IMR-90 (cell line): ENCODE measurements at regions not wholly inside any gene's neighbourhood (a gene's known extent, or its start where the extent isn't known, plus 50 kb on each side); places are given as distances from the start of the nearest gene placed in this dataset.

Experiments
- ATAC-seq: fragments of 200-7000 bp; cut with Tn5 transposase; 2 replicates; pipeline ENCODE4 v1.9.1; 2020; ENCODE audit warnings: low read depth, mild to moderate bottlenecking, moderate library complexity
- BruUV-seq: library from RNA; stranded (reverse); fragments of 400-500 nt; replicated peaks from 2 replicates; lab custom pipeline; 2021; lab: Mats Ljungman, UMichigan
- CTCF ChIA-PET: fragments of 300-600 bp; formaldehyde crosslinking; extraction: SDS; loops from one replicate; lab custom pipeline; 2021; ENCODE audit warnings: antibody characterized with exemption; lab: Yijun Ruan, JAX
- POLR2A ChIA-PET: fragments of 300-600 bp; sonication (Branson Sonifier 250); formaldehyde crosslinking; loops from one replicate; lab custom pipeline; 2022; ENCODE audit warnings: antibody characterized with exemption; ENCODE audit not compliant: unreplicated experiment; lab: Charles Lee
- DNase-seq: peaks from one replicate; pipeline ENCODE4 v3.0.0; 2013
- H2AFZ ChIP-seq: replicated peaks from 2 replicates; pipeline ENCODE3; 2013; ENCODE audit warnings: low read length, mild to moderate bottlenecking; ENCODE audit not compliant: poor library complexity
- H2AK5ac ChIP-seq: 2 replicates; pipeline ENCODE4 v1.6.1; 2013; ENCODE audit warnings: low read depth, low read length, inconsistent platforms
- H2AK9ac ChIP-seq: replicated peaks from 2 replicates; pipeline ENCODE3; 2013; ENCODE audit warnings: mild to moderate bottlenecking, low read depth, low read length, moderate library complexity; ENCODE audit not compliant: poor library complexity
- H2BK120ac ChIP-seq: 2 replicates; pipeline ENCODE4 v1.6.1; 2013; ENCODE audit warnings: low read depth, low read length, inconsistent platforms
- H2BK15ac ChIP-seq: 3 replicates; pipeline ENCODE4 v1.6.1; 2013; ENCODE audit warnings: low read depth, low read length, inconsistent platforms
- H2BK20ac ChIP-seq: 2 replicates; pipeline ENCODE4 v1.6.1; 2013; ENCODE audit warnings: low read depth, mild to moderate bottlenecking, inconsistent platforms, low read length, moderate library complexity
- H2BK5ac ChIP-seq: 2 replicates; pipeline ENCODE4 v1.6.1; 2013; ENCODE audit warnings: mild to moderate bottlenecking, low read depth, low read length, inconsistent platforms; ENCODE audit not compliant: poor library complexity, severe bottlenecking
- H3K14ac ChIP-seq: replicated peaks from 2 replicates; pipeline ENCODE4 v1.6.1; 2013; ENCODE audit warnings: low read depth, low read length, inconsistent platforms
- H3K18ac ChIP-seq: 2 replicates; pipeline ENCODE4 v1.6.1; 2013; ENCODE audit warnings: low read depth, low read length, control low read depth
- H3K23ac ChIP-seq: 2 replicates; pipeline ENCODE4 v1.6.1; 2013; ENCODE audit warnings: low read depth, low read length, inconsistent platforms
- H3K27ac ChIP-seq: 2 replicates; pipeline ENCODE4 v1.5.1; 2013; ENCODE audit warnings: mild to moderate bottlenecking, control low read depth, low read length; ENCODE audit not compliant: insufficient read depth
- H3K27me3 ChIP-seq: 2 replicates; pipeline ENCODE4 v1.6.1; 2013; ENCODE audit warnings: low read length; ENCODE audit not compliant: control insufficient read depth, insufficient read depth
- H3K36me3 ChIP-seq: 2 replicates; pipeline ENCODE4 v1.6.1; 2013; ENCODE audit warnings: low read length, mixed read lengths; ENCODE audit not compliant: control insufficient read depth, insufficient read depth
- H3K4ac ChIP-seq: 2 replicates; pipeline ENCODE4 v1.6.1; 2013; ENCODE audit warnings: low read depth, low read length, inconsistent platforms
- H3K4me1 ChIP-seq: 2 replicates; pipeline ENCODE4 v1.6.1; 2013; ENCODE audit warnings: low read length, mixed read lengths; ENCODE audit not compliant: control insufficient read depth, insufficient read depth
- H3K4me2 ChIP-seq: 2 replicates; pipeline ENCODE4 v1.6.1; 2013; ENCODE audit warnings: low read depth, mild to moderate bottlenecking, control low read depth, low read length, moderate library complexity
- H3K4me3 ChIP-seq: 2 replicates; pipeline ENCODE4 v1.5.1; 2013; ENCODE audit warnings: low read depth, mild to moderate bottlenecking, control low read depth, low read length, moderate library complexity; ENCODE audit not compliant: insufficient read depth
- H3K56ac ChIP-seq: 2 replicates; pipeline ENCODE4 v1.6.1; 2013; ENCODE audit warnings: low read length, inconsistent platforms; ENCODE audit not compliant: insufficient read depth; ENCODE audit errors: extremely low read depth
- H3K79me1 ChIP-seq, 2 experiments: 2 replicates each; pipeline ENCODE4 v1.6.1; 2013; ENCODE audit warnings: low read length in 2 of 2, inconsistent platforms in 1 of 2, low read depth in 1 of 2
- H3K9ac ChIP-seq: 2 replicates; pipeline ENCODE4 v1.6.1; 2013; ENCODE audit warnings: low read depth, low read length, control low read depth
- H3K9me1 ChIP-seq: 2 replicates; pipeline ENCODE4 v1.6.1; 2013; ENCODE audit warnings: low read length, inconsistent platforms; ENCODE audit not compliant: insufficient read depth
- H3K9me3 ChIP-seq: 2 replicates; pipeline ENCODE4 v1.6.1; 2013; ENCODE audit warnings: low read length; ENCODE audit not compliant: control insufficient read depth, insufficient read depth
- H4K20me1 ChIP-seq: 2 replicates; pipeline ENCODE4 v1.6.1; 2013; ENCODE audit warnings: low read length, inconsistent platforms; ENCODE audit not compliant: insufficient read depth
- H4K5ac ChIP-seq: 2 replicates; pipeline ENCODE4 v1.6.1; 2013; ENCODE audit warnings: mild to moderate bottlenecking, low read depth, low read length, control low read depth
- H4K8ac ChIP-seq, 2 experiments: 2 replicates each; pipeline ENCODE4 v1.6.1; 2013; ENCODE audit warnings: low read depth in 2 of 2, low read length in 2 of 2, control low read depth in 1 of 2, inconsistent platforms in 1 of 2
- H4K91ac ChIP-seq: 2 replicates; pipeline ENCODE4 v1.6.1; 2013; ENCODE audit warnings: low read depth, low read length, inconsistent platforms; ENCODE audit not compliant: insufficient read depth
- BHLHE40 ChIP-seq: fragments of 150-350 bp; IDR thresholded peaks from 2 replicates; pipeline ENCODE4 v1.6.1; 2016; ENCODE audit warnings: mild to moderate bottlenecking, low read depth, low read length
- CEBPB ChIP-seq: IDR thresholded peaks from 2 replicates; pipeline ENCODE4 v1.6.1; 2012; ENCODE audit warnings: low read depth, low read length, improper control_type of control experiment
- CHD1 ChIP-seq: IDR thresholded peaks from 2 replicates; pipeline ENCODE4 v1.6.1; 2012; ENCODE audit warnings: low read depth, low read length, improper control_type of control experiment
- FOS ChIP-seq: fragments of 150-350 bp; IDR thresholded peaks from 2 replicates; pipeline ENCODE4 v1.6.1; 2016; ENCODE audit warnings: low read depth, low read length
- MAFK ChIP-seq: IDR thresholded peaks from 2 replicates; pipeline ENCODE4 v1.6.1; 2012; ENCODE audit warnings: low read depth, low read length, improper control_type of control experiment
- MAZ ChIP-seq: IDR thresholded peaks from 2 replicates; pipeline ENCODE4 v1.6.1; 2012; ENCODE audit warnings: low read depth, mild to moderate bottlenecking, low read length, improper control_type of control experiment, moderate library complexity, borderline replicate concordance
- NFE2L2 ChIP-seq: fragments of 150-350 bp; IDR thresholded peaks from 2 replicates; pipeline ENCODE4 v1.6.1; 2016; ENCODE audit warnings: low read depth, mild to moderate bottlenecking, low read length
- POLR2A ChIP-seq: IDR thresholded peaks from 2 replicates; pipeline ENCODE4 v1.6.1; 2012; ENCODE audit warnings: mild to moderate bottlenecking, low read depth, low read length
- RAD21 ChIP-seq: IDR thresholded peaks from 2 replicates; pipeline ENCODE4 v1.6.1; 2012; ENCODE audit warnings: low read length, improper control_type of control experiment
- RCOR1 ChIP-seq: IDR thresholded peaks from 2 replicates; pipeline ENCODE4 v1.6.1; 2012; ENCODE audit warnings: mild to moderate bottlenecking, low read length, improper control_type of control experiment; ENCODE audit not compliant: insufficient replicate concordance
- RFX5 ChIP-seq: IDR thresholded peaks from 2 replicates; pipeline ENCODE4 v1.8.0; 2012; ENCODE audit warnings: low read depth, mild to moderate bottlenecking, low read length, moderate library complexity
- SMC3 ChIP-seq: fragments of 150-350 bp; IDR thresholded peaks from 2 replicates; pipeline ENCODE4 v1.6.1; 2016; ENCODE audit warnings: low read depth, mild to moderate bottlenecking, antibody characterized with exemption, low read length, moderate library complexity
- WGBS, 2 experiments: methylation state at CpG; one replicate each; pipeline versions ENCODE4 v1.1.5 to v1.1.7; 2013; ENCODE audit warnings: missing lambda C conversion rate in 2 of 2; ENCODE audit not compliant: insufficient read length in 1 of 2; ENCODE audit errors: extremely low coverage in 2 of 2; 5-methylcytosine and 5-hydroxymethylcytosine counted together
- dilution Hi-C: fragments of 300-500 bp; cut with HindIII; formaldehyde crosslinking; loops from one replicate; pipeline ENCODE4 v1.14.3; 2018; ENCODE audit warnings: low sequenced_read_pairs; ENCODE audit not compliant: unreplicated experiment
- in situ Hi-C: fragments of 300-500 bp; cut with MboI; formaldehyde crosslinking; loops from 3 replicates; pipeline ENCODE4 v1.14.3; 2019; ENCODE audit warnings: low sequenced_read_pairs, inconsistent platforms, mixed read lengths
- intact Hi-C: fragments of 100-400 bp; cut with micrococcal nuclease; formaldehyde crosslinking; loops from 2 replicates; pipeline ENCODE4 v1.10.0; 2022
- TF ChIP-seq, protein P1 (sequence below): fragments of 150-350 bp; IDR thresholded peaks from 2 replicates; pipeline ENCODE4 v1.6.1; 2016; ENCODE audit warnings: low read depth, mild to moderate bottlenecking, low read length, moderate library complexity, borderline replicate concordance
- TF ChIP-seq, protein P2 (sequence below): fragments of 150-350 bp; IDR thresholded peaks from 2 replicates; pipeline ENCODE4 v1.6.1; 2017; ENCODE audit warnings: mild to moderate bottlenecking, antibody characterized with exemption, low read length, low read depth
- TF ChIP-seq, protein P3 (sequence below): conservative IDR thresholded peaks from 2 replicates; pipeline ENCODE4 v1.5.1; 2012; ENCODE audit warnings: mild to moderate bottlenecking, low read depth, low read length, improper control_type of control experiment

DNA sequence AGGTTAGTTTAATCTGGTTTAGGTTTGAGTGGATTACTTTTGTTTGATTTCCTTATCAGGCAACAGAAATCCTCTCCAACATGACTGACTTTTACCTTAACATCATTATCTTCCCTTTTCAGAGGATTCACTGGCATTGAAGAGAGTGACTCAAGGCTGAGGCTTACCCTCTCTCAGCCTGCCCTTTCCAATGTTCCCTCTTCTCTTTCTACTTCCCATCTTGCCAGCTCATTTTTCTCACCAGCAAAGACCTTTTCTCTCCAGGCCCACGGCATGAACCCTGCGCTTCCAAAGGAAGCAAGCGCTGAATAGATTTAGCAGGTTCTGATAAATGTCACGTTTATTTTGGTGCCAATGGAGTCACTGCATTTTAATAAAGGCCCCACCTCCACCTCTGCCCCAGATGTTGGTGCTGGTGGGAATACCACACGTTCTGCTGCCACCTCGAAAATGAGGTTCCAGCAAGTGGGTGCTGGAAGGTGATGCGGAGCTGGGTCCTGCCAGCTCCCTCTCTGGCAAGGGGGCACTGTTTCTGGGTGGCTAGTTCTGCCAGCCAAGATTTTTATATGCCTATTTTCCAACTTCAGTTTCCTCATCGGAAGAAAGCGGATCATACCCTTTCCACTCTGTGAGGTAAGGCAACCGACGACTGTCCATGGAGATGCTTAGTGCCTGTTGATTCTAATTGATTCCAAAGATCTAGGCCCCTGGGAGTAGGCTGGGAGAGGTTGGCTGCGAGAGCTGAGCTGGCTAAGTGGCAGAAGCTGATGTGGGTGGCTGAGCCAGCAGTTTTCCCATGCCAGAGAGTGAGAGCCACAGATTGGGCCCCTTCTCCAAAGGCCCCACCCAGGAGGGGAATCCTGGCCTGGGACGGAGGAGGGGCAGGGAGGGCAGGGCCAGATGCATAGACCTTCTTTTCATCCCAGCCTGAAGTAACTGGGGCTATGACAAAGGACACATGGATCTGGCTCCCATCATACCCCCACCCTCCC is 87.7 kb upstream of the MAFB start:
- Histone ChIP-seq H2BK120ac (no peak overlapping the region), H3K4me1 (no peaks in the 10 kb centered on the region), H3K9me3 (no peaks in the 10 kb centered on the region), H3K9ac (no peak overlapping the region), H2BK20ac (no peak overlapping the region), H3K27ac (no peak overlapping the region), H4K20me1 (no peaks in the 10 kb centered on the region), H3K9me1 (no peaks in the 10 kb centered on the region; the same call in 1 of the 2 replicates), H3K27me3 (no peaks in the 10 kb centered on the region; the same call in 1 of the 2 replicates), H3K23ac (no peak overlapping the region), H2BK15ac (no peak overlapping the region), H3K36me3 (no peaks in the 10 kb centered on the region), H3K4ac (no peak overlapping the region), H2AK9ac (no peak overlapping the region), H3K56ac (no peak overlapping the region), H3K18ac (no peak overlapping the region), H4K5ac (no peak overlapping the region), H2AFZ (no peak overlapping the region), H3K79me1 (no peaks in the 10 kb centered on the region), H4K91ac (no peak overlapping the region), H4K8ac (no peak overlapping the region), H3K4me3 (no peak overlapping the region), H2BK5ac (no peak overlapping the region), H2AK5ac (no peak overlapping the region), H3K14ac (no peak overlapping the region), H3K4me2 (no peak overlapping the region)
- ATAC-seq (no peak), DNase-seq (no peak)
- dilution Hi-C loops (no loop called here), intact Hi-C loops (no loop called here), in situ Hi-C loops (no loop called here)
- CTCF ChIA-PET, result interaction anchor here (0.6 kb wide), 1 partner anchor 176 kb away, joined by 3 read pairs; no protein-coding TSS in a partner anchor
- BruUV-seq, result no TSS peak
- POLR2A ChIA-PET, result no interaction called here
- WGBS, 2 experiments, result no CpG with 5 or more reads among the region's 13 CpGs
- TF ChIP-seq CEBPB (no peak), MAZ (no peak), CHD1 (no peak), RCOR1 (no peak), FOS (no peak), POLR2A (no peak), NFE2L2 (no peak), BHLHE40 (no peak), RFX5 (no peak), RAD21 (no peak), SMC3 (no peak), MAFK (no peak)
- TF ChIP-seq, protein P1, sequence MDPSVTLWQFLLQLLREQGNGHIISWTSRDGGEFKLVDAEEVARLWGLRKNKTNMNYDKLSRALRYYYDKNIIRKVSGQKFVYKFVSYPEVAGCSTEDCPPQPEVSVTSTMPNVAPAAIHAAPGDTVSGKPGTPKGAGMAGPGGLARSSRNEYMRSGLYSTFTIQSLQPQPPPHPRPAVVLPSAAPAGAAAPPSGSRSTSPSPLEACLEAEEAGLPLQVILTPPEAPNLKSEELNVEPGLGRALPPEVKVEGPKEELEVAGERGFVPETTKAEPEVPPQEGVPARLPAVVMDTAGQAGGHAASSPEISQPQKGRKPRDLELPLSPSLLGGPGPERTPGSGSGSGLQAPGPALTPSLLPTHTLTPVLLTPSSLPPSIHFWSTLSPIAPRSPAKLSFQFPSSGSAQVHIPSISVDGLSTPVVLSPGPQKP, result no peak
- TF ChIP-seq, protein P2, sequence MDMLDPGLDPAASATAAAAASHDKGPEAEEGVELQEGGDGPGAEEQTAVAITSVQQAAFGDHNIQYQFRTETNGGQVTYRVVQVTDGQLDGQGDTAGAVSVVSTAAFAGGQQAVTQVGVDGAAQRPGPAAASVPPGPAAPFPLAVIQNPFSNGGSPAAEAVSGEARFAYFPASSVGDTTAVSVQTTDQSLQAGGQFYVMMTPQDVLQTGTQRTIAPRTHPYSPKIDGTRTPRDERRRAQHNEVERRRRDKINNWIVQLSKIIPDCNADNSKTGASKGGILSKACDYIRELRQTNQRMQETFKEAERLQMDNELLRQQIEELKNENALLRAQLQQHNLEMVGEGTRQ, result no peak
- TF ChIP-seq, protein P3, sequence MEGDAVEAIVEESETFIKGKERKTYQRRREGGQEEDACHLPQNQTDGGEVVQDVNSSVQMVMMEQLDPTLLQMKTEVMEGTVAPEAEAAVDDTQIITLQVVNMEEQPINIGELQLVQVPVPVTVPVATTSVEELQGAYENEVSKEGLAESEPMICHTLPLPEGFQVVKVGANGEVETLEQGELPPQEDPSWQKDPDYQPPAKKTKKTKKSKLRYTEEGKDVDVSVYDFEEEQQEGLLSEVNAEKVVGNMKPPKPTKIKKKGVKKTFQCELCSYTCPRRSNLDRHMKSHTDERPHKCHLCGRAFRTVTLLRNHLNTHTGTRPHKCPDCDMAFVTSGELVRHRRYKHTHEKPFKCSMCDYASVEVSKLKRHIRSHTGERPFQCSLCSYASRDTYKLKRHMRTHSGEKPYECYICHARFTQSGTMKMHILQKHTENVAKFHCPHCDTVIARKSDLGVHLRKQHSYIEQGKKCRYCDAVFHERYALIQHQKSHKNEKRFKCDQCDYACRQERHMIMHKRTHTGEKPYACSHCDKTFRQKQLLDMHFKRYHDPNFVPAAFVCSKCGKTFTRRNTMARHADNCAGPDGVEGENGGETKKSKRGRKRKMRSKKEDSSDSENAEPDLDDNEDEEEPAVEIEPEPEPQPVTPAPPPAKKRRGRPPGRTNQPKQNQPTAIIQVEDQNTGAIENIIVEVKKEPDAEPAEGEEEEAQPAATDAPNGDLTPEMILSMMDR, result no peak
